HepG2 (cell line): ENCODE measurements at regions not wholly inside any gene's neighbourhood (a gene's known extent, or its start where the extent isn't known, plus 50 kb on each side); places are given as distances from the start of the nearest gene placed in this dataset.
A peak's percentile ranks its signal among the peaks of the same experiment; 100 is the strongest.

Experiments used
- ATAC-seq: fragments of 200-7000 bp; cut with Tn5 transposase; 3 replicates; pipeline ENCODE4 v1.9.1; 2020; ENCODE audit warnings: mild to moderate bottlenecking, moderate library complexity
- BruUV-seq: library from RNA; stranded (reverse); fragments of 400-500 nt; replicated peaks from 2 replicates; lab custom pipeline; 2021; lab: Mats Ljungman, UMichigan
- CTCF ChIA-PET: fragments of 300-600 bp; formaldehyde crosslinking; extraction: SDS; loops from one replicate; lab custom pipeline; 2021; ENCODE audit warnings: low total read pairs, inconsistent platforms, low intra/inter-chr PET ratio; lab: Yijun Ruan, JAX
- POLR2A ChIA-PET: fragments of 350-600 bp; sonication (Branson Sonifier 250); formaldehyde crosslinking; loops from one replicate; lab custom pipeline; 2020; ENCODE audit warnings: antibody characterized with exemption, inconsistent platforms; lab: Yijun Ruan, JAX
- DNase-seq: peaks from one replicate; pipeline ENCODE4 v3.0.0-alpha.2; 2015; ENCODE audit warnings: low spot score
- FAIRE-seq: peaks from 3 replicates; lab custom pipeline; 2011; peaks lifted over from hg19 to GRCh38; lab: Jason Lieb, UNC
- H2AFZ ChIP-seq: one replicate; pipeline ENCODE4 v1.6.1; 2011; ENCODE audit warnings: low read length, inconsistent platforms
- H3K27ac ChIP-seq: fragments of 300-600 bp; 3 replicates; pipeline ENCODE4 v1.8.0; 2011; ENCODE audit warnings: mixed run types, mild to moderate bottlenecking, mixed read lengths, low read length, inconsistent platforms; ENCODE audit not compliant: insufficient read depth; ENCODE audit errors: extremely low read length
- H3K27me3 ChIP-seq, 2 experiments: fragments of 200-600 bp in 1 of 2; 2 replicates in 1 of 2; 3 replicates in 1 of 2; pipeline versions ENCODE4 v1.6.0 to v1.8.0; 2011; ENCODE audit warnings: low read length in 2 of 2, mild to moderate bottlenecking in 2 of 2, moderate library complexity in 2 of 2, inconsistent platforms in 1 of 2; ENCODE audit not compliant: insufficient read depth in 2 of 2, control insufficient read depth in 1 of 2
- H3K36me3 ChIP-seq, 2 experiments: fragments of 200-600 bp in 1 of 2; replicated peaks in 1 of 2; 2 replicates in 1 of 2; 3 replicates in 1 of 2; pipeline versions ENCODE4 v1.5.1 to v1.8.0; 2011; ENCODE audit warnings: low read length in 2 of 2, inconsistent platforms in 1 of 2; ENCODE audit not compliant: insufficient read depth in 2 of 2, control insufficient read depth in 1 of 2
- H3K4me1 ChIP-seq: 2 replicates; pipeline ENCODE4 v1.5.1; 2012; ENCODE audit warnings: low read length, inconsistent platforms; ENCODE audit not compliant: insufficient read depth
- H3K4me2 ChIP-seq: 2 replicates; pipeline ENCODE4 v1.6.0; 2011; ENCODE audit warnings: low read depth, low read length, inconsistent platforms
- H3K4me3 ChIP-seq, 3 experiments: fragments of 200-600 bp in 1 of 3; sonication (generic), shearing (Covaris generic) in 1 of 3; replicated peaks in 1 of 3; 2 replicates each; pipeline ENCODE4 v1.5.1; 2011 to 2016; ENCODE audit warnings: low read length in 3 of 3, inconsistent platforms in 2 of 3, low read depth in 2 of 3, mild to moderate bottlenecking in 2 of 3, control low read depth in 1 of 3, mixed read lengths in 1 of 3; ENCODE audit not compliant: insufficient read depth in 1 of 3
- H3K79me2 ChIP-seq: one replicate; pipeline ENCODE4 v1.6.1; 2011; ENCODE audit warnings: low read length, inconsistent platforms; ENCODE audit not compliant: insufficient read depth
- H3K9ac ChIP-seq: 2 replicates; pipeline ENCODE4 v1.6.0; 2011; ENCODE audit warnings: mild to moderate bottlenecking, low read depth, low read length, inconsistent platforms; ENCODE audit not compliant: insufficient read depth
- H3K9me3 ChIP-seq: 2 replicates; pipeline ENCODE4 v1.5.1; 2012; ENCODE audit warnings: mild to moderate bottlenecking, low read length
- H4K20me1 ChIP-seq: 2 replicates; pipeline ENCODE4 v1.6.0; 2011; ENCODE audit warnings: inconsistent platforms, mild to moderate bottlenecking, low read length, moderate library complexity; ENCODE audit not compliant: insufficient read depth
- ATF4 ChIP-seq, 2 experiments: fragments of 450-650 bp in 1 of 2; sonication (generic) in 1 of 2; formaldehyde crosslinking; IDR thresholded peaks; 2 replicates each; pipeline versions ENCODE4 v1.5.0 to v1.8.0; 2020 to 2022; ENCODE audit warnings: mild to moderate bottlenecking in 1 of 2, missing genetic modification reagents in 1 of 2
- BCLAF1 ChIP-seq: fragments of 450-650 bp; IDR thresholded peaks from 2 replicates; pipeline ENCODE4 v1.6.1; 2017; ENCODE audit warnings: mild to moderate bottlenecking
- DNMT1 ChIP-seq: sonication (generic); formaldehyde crosslinking; IDR thresholded peaks from 2 replicates; pipeline ENCODE4 v1.5.1; 2020; ENCODE audit warnings: mild to moderate bottlenecking, missing genetic modification reagents
- FOXP1 ChIP-seq, 2 experiments: fragments of 450-650 bp in 1 of 2; IDR thresholded peaks; 2 replicates each; pipeline ENCODE4 v1.6.1; 2017 to 2018; ENCODE audit warnings: antibody characterized with exemption in 1 of 2
- GATAD2A ChIP-seq: IDR thresholded peaks from 2 replicates; pipeline ENCODE4 v1.6.1; 2016
- MLLT10 ChIP-seq: sonication (generic); formaldehyde crosslinking; IDR thresholded peaks from 2 replicates; pipeline ENCODE4 v1.4.0; 2020; ENCODE audit warnings: missing genetic modification reagents
- ZIK1 ChIP-seq: sonication (generic); formaldehyde crosslinking; IDR thresholded peaks from 2 replicates; pipeline ENCODE4 v1.5.0; 2020; ENCODE audit warnings: mild to moderate bottlenecking, low read depth, missing genetic modification reagents, borderline replicate concordance
- ZNF367 ChIP-seq: sonication (generic); formaldehyde crosslinking; IDR thresholded peaks from 2 replicates; pipeline ENCODE4 v1.4.0; 2020; ENCODE audit warnings: missing genetic modification reagents, borderline replicate concordance
- ZNF841 ChIP-seq: sonication (generic); formaldehyde crosslinking; IDR thresholded peaks from 2 replicates; pipeline ENCODE4 v1.8.1; 2023; ENCODE audit warnings: missing genetic modification reagents, borderline replicate concordance
- WGBS: methylation state at CpG from one replicate; pipeline ENCODE4 v1.1.6; 2017; ENCODE audit warnings: low lambda C conversion rate; 5-methylcytosine and 5-hydroxymethylcytosine counted together
- in situ Hi-C: cut with HindIII; loops from 2 replicates; pipeline ENCODE4 v1.10.0; 2017; ENCODE audit warnings: low pct_unique_long_range_greater_than_20kb; ENCODE audit not compliant: extremely low pct_ligation_motif_present
- intact Hi-C: fragments of 100-400 bp; cut with micrococcal nuclease; formaldehyde crosslinking; loops from one replicate; pipeline ENCODE4 v1.10.0; 2022; ENCODE audit not compliant: unreplicated experiment

DNA sequence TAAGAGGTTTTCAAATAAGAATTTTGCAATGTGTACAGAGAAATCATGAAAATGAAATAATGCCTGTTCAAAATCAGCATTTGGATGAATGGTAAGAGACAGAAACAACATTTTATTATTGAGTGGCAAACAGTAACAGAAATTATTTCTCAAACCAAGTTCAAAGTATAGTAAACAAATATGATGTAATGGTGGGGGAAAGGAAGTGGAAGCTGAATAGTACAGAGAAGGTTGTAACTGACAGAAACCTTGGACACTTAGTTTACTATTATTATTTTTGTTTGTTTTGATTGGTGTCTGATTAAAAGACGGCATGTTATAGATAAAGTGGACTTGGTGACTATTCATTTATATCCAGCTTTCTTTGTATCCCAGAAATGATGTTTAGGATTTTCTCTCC lies 1637.4 kb upstream of the ACVR2A start:
- ChIA-PET CTCF (no interaction called here), POLR2A (no interaction called here)
- in situ Hi-C loops: no loop called here
- Histone ChIP-seq H3K4me1 (peaks cover 5% of the 10 kb centered on the region), H3K9me3 (no peaks in the 10 kb centered on the region), H3K36me3 (no peaks in the 10 kb centered on the region), H3K27me3 (no peaks in the 10 kb centered on the region), H3K27ac (no peak overlapping the region), H3K4me2 (no peak overlapping the region), H3K79me2 (no peaks in the 10 kb centered on the region), H4K20me1 (no peaks in the 10 kb centered on the region), H2AFZ (no peak overlapping the region), H3K4me3 (no peak overlapping the region), H3K9ac (no peak overlapping the region)
- no peak for TF ChIP-seq DNMT1 (CRISPR knock-in tag)
- TF ChIP-seq ZIK1: no peak
- 0 out of 4 replicates have a peak, but pooled peaks of 1 of the 2 experiments have one; percentile 21 for TF ChIP-seq ATF4 (CRISPR knock-in tag; IDR thresholded peaks at IDR 0.05)
- TF ChIP-seq BCLAF1: no peak
- no peak for TF ChIP-seq FOXP1 (IDR thresholded peaks at IDR 0.05)
- TF ChIP-seq FOXP1 (CRISPR knock-in tag; IDR thresholded peaks at IDR 0.05): peak; percentile 54; the same call in 1 of the 2 replicates
- no peak for TF ChIP-seq ZNF841 (CRISPR knock-in tag)
- TF ChIP-seq MLLT10 (CRISPR knock-in tag): no peak
- TF ChIP-seq GATAD2A (CRISPR knock-in tag): 0 out of 2 replicates have a peak, but pooled peaks have one; percentile 27
- no peak for TF ChIP-seq ZNF367 (CRISPR knock-in tag)
- intact Hi-C loops: no loop called here
- FAIRE-seq (no peak), DNase-seq (no peak), ATAC-seq (no peak)
- no TSS peak for BruUV-seq
- 4% methylated on average over 1 of the region's 1 CpG for WGBS
